HG03378 (cell line): ENCODE measurements at regions not wholly inside any gene's neighbourhood (a gene's known extent, or its start where the extent isn't known, plus 50 kb on each side); places are given as distances from the start of the nearest gene placed in this dataset.

Experiments used
- ATAC-seq: cut with Tn5 transposase; IDR thresholded peaks from one replicate; pipeline ENCODE4 v1.9.1; 2021; ENCODE audit warnings: mild to moderate bottlenecking, moderate library complexity; ENCODE audit not compliant: unreplicated experiment

- no peak for ATAC-seq
These were observed 122.5 kb downstream of the PHLDA1 start for GRCh38 chr12:75908961-75909605.

- no peak for ATAC-seq
These were observed 125.7 kb downstream of the PHLDA1 start for GRCh38 chr12:75905922-75906321.

- ATAC-seq, result no peak
These were observed 130.8 kb downstream of the PHLDA1 start for GRCh38 chr12:75900781-75901254.

- ATAC-seq, result no peak
These were observed 131.3 kb downstream of the PHLDA1 start for GRCh38 chr12:75900226-75900625.

GRCh38 chr12:75894965-75895754, 136.4 kb downstream of the PHLDA1 start:
- no peak for ATAC-seq

GRCh38 chr12:75893765-75894164, 137.8 kb downstream of the PHLDA1 start:
- ATAC-seq, result no peak

GRCh38 chr12:75892731-75893408, 138.7 kb downstream of the PHLDA1 start:
- no peak for ATAC-seq

- no peak for ATAC-seq
These were observed 140.5 kb downstream of the PHLDA1 start for GRCh38 chr12:75891072-75891471.

GRCh38 chr12:75890660-75891059, 140.9 kb downstream of the PHLDA1 start:
- no peak for ATAC-seq

- no peak for ATAC-seq
These were observed 141.4 kb downstream of the PHLDA1 start for GRCh38 chr12:75890141-75890540.

GRCh38 chr12:75888874-75889613, 142.5 kb downstream of the PHLDA1 start:
- ATAC-seq, result no peak

GRCh38 chr12:75888399-75888798, 143.2 kb downstream of the PHLDA1 start:
- ATAC-seq, result no peak

- no peak for ATAC-seq
These were observed 143.6 kb downstream of the PHLDA1 start for GRCh38 chr12:75887979-75888378.

- ATAC-seq, result no peak
These were observed 147.1 kb downstream of the PHLDA1 start for GRCh38 chr12:75884465-75884985.

GRCh38 chr12:75883241-75883640, 148.3 kb downstream of the PHLDA1 start:
- no peak for ATAC-seq

GRCh38 chr12:75882421-75882820, 149.2 kb downstream of the PHLDA1 start:
- no peak for ATAC-seq

- ATAC-seq, result no peak
These were observed 149.7 kb downstream of the PHLDA1 start for GRCh38 chr12:75881920-75882319.

- ATAC-seq, result no peak
These were observed 153.6 kb downstream of the PHLDA1 start for GRCh38 chr12:75877763-75878621.

- no peak for ATAC-seq
These were observed 154.5 kb downstream of the PHLDA1 start for GRCh38 chr12:75876832-75877762.
